Tibial nerve (tissue), 4 donors: ENCODE measurements at regions not wholly inside any gene's neighbourhood (a gene's known extent, or its start where the extent isn't known, plus 50 kb on each side); places are given as distances from the start of the nearest gene placed in this dataset.

ENCODE experiments used
- DNase-seq, 2 donors: peaks; one replicate each; pipeline ENCODE4 v3.0.0-alpha.2; 2019; ENCODE audit warnings: low spot score in 2 of 2
- H3K27ac ChIP-seq, 4 donors: fragments of 200-600 bp; sonication (generic) in 3 of 4; one replicate each; pipeline ENCODE4 v1.5.1; 2017 to 2019; ENCODE audit warnings: mild to moderate bottlenecking in 1 of 4
- H3K27me3 ChIP-seq, 2 donors: fragments of 200-600 bp; sonication (generic) in 1 of 2; one replicate each; pipeline versions ENCODE4 v1.5.1 to v1.6.0; 2017 to 2019
- H3K36me3 ChIP-seq, 3 donors: fragments of 200-600 bp; sonication (generic); one replicate each; pipeline ENCODE4 v1.5.1; 2018 to 2019
- H3K4me1 ChIP-seq, 4 donors: fragments of 200-600 bp; sonication (generic) in 3 of 4; one replicate each; pipeline ENCODE4 v1.5.1; 2017 to 2019
- H3K4me3 ChIP-seq, 4 donors: fragments of 200-600 bp; sonication (generic) in 3 of 4; one replicate each; pipeline ENCODE4 v1.5.1; 2017 to 2019; ENCODE audit warnings: mild to moderate bottlenecking in 1 of 4, moderate library complexity in 1 of 4
- H3K9me3 ChIP-seq, 4 donors: fragments of 200-600 bp; sonication (generic) in 3 of 4; one replicate each; pipeline ENCODE4 v1.5.1; 2017 to 2019
- CTCF ChIP-seq, 5 experiments: fragments of 200-600 bp in 3 of 5; fragments of 450-650 bp in 2 of 5; sonication (generic) in 3 of 5; IDR thresholded peaks; one replicate each; pipeline ENCODE4 v1.5.1; 2016 to 2019; ENCODE audit warnings: antibody characterized with exemption in 5 of 5, mild to moderate bottlenecking in 3 of 5, moderate library complexity in 2 of 5
- EP300 ChIP-seq, 2 donors: sonication (generic); formaldehyde crosslinking; IDR thresholded peaks; one replicate each; pipeline ENCODE4 v1.6.1; 2017; ENCODE audit warnings: antibody characterized with exemption in 2 of 2, mild to moderate bottlenecking in 1 of 2
- POLR2A ChIP-seq, 2 donors: fragments of 450-650 bp; IDR thresholded peaks; one replicate each; pipeline ENCODE4 v1.6.1; 2017; ENCODE audit warnings: antibody characterized with exemption in 2 of 2, mild to moderate bottlenecking in 2 of 2, moderate library complexity in 2 of 2
- WGBS, 2 donors: methylation state at CpG; one replicate each; pipeline ENCODE4 v1.1.5; 2018; 5-methylcytosine and 5-hydroxymethylcytosine counted together

GRCh38 chr9:87233899-87234455 is 263.7 kb upstream of the DAPK1 start:
- peaks cover 0 to 3% (median 0%) of the 10 kb centered on the region in 4 donors for H3K4me1 ChIP-seq
- TF ChIP-seq POLR2A (IDR thresholded peaks at IDR 0.05) (no peak), CTCF (IDR thresholded peaks at IDR 0.05) (no peak), EP300 (IDR thresholded peaks at IDR 0.05) (peak in 1 of 2 donors; percentile 10)
- DNase-seq = peak in 1 of 2 donors; percentile 19
- WGBS, 2 donors = 63 to 67% methylated on average over 15 of the region's 15 CpGs
- H3K4me3 ChIP-seq = no peak overlapping the region
- H3K36me3 ChIP-seq = no peaks in the 10 kb centered on the region
- H3K27me3 ChIP-seq = no peaks in the 10 kb centered on the region
- no peak overlapping the region for H3K27ac ChIP-seq
- H3K9me3 ChIP-seq = no peaks in the 10 kb centered on the region

GRCh38 chr9:87234854-87235253 is 262.8 kb upstream of the DAPK1 start:
- no peak overlapping the region for H3K27ac ChIP-seq
- H3K9me3 ChIP-seq = no peaks in the 10 kb centered on the region
- no peaks in the 10 kb centered on the region for H3K36me3 ChIP-seq
- no peak for DNase-seq
- WGBS, 2 donors = 75 to 81% methylated on average over 3 of the region's 3 CpGs
- H3K4me3 ChIP-seq = no peak overlapping the region
- TF ChIP-seq CTCF (IDR thresholded peaks at IDR 0.05) (no peak), POLR2A (IDR thresholded peaks at IDR 0.05) (no peak), EP300 (IDR thresholded peaks at IDR 0.05) (no peak)
- H3K4me1 ChIP-seq = peaks cover 0 to 3% (median 0%) of the 10 kb centered on the region in 4 donors
- no peaks in the 10 kb centered on the region for H3K27me3 ChIP-seq

GRCh38 chr9:87236546-87236945 is 261.1 kb upstream of the DAPK1 start:
- Histone ChIP-seq H3K36me3 (no peaks in the 10 kb centered on the region), H3K27ac (no peak overlapping the region), H3K4me3 (no peak overlapping the region), H3K4me1 (peaks cover 0 to 3% (median 0%) of the 10 kb centered on the region in 4 donors), H3K9me3 (no peaks in the 10 kb centered on the region), H3K27me3 (no peaks in the 10 kb centered on the region)
- DNase-seq = no peak
- 81 to 94% methylated on average over 1 of the region's 1 CpG for WGBS, 2 donors
- TF ChIP-seq EP300 (IDR thresholded peaks at IDR 0.05) (no peak), POLR2A (IDR thresholded peaks at IDR 0.05) (no peak), CTCF (IDR thresholded peaks at IDR 0.05) (no peak)

GRCh38 chr9:87237336-87237735 is 260.3 kb upstream of the DAPK1 start:
- H3K4me3 ChIP-seq = no peak overlapping the region
- H3K36me3 ChIP-seq = no peaks in the 10 kb centered on the region
- TF ChIP-seq CTCF (IDR thresholded peaks at IDR 0.05) = no peak
- TF ChIP-seq EP300 (IDR thresholded peaks at IDR 0.05) = no peak
- TF ChIP-seq POLR2A (IDR thresholded peaks at IDR 0.05) = no peak
- peaks cover 0 to 3% (median 0%) of the 10 kb centered on the region in 4 donors for H3K4me1 ChIP-seq
- 84% methylated on average over 4 of the region's 4 CpGs for WGBS, 2 donors
- no peaks in the 10 kb centered on the region for H3K9me3 ChIP-seq
- no peak for DNase-seq
- H3K27ac ChIP-seq = no peak overlapping the region
- no peaks in the 10 kb centered on the region for H3K27me3 ChIP-seq

- peak overlapping the region in 1 of 4 donors; percentile 5 for H3K27ac ChIP-seq
- no peaks in the 10 kb centered on the region for H3K36me3 ChIP-seq
- H3K9me3 ChIP-seq = no peaks in the 10 kb centered on the region
- H3K4me1 ChIP-seq = peaks cover 0 to 3% (median 0%) of the 10 kb centered on the region in 4 donors
- no peak for DNase-seq
- TF ChIP-seq POLR2A (IDR thresholded peaks at IDR 0.05) = no peak
- TF ChIP-seq CTCF (IDR thresholded peaks at IDR 0.05) = no peak
- TF ChIP-seq EP300 (IDR thresholded peaks at IDR 0.05) = no peak
- H3K27me3 ChIP-seq = no peaks in the 10 kb centered on the region
- no peak overlapping the region for H3K4me3 ChIP-seq
- 49 to 50% methylated on average over 5 of the region's 5 CpGs for WGBS, 2 donors
Measured at GRCh38 chr9:87238545-87238944, 259.1 kb upstream of the DAPK1 start.
